CD8-positive, alpha-beta memory T cell (primary cell): ENCODE measurements at regions not wholly inside any gene's neighbourhood (a gene's known extent, or its start where the extent isn't known, plus 50 kb on each side); places are given as distances from the start of the nearest gene placed in this dataset.

Source experiments
- CTCF ChIA-PET: fragments of 350-600 bp; sonication (Branson Sonifier 250); formaldehyde crosslinking; loops from one replicate; lab custom pipeline; 2021; ENCODE audit warnings: antibody characterized with exemption; lab: Charles Lee
- POLR2A ChIA-PET: fragments of 350-600 bp; sonication (Branson Sonifier 250); formaldehyde crosslinking; loops from one replicate; lab custom pipeline; 2021; ENCODE audit warnings: antibody characterized with exemption; lab: Charles Lee
- DNase-seq, 5 donors: peaks; one replicate each; pipeline versions ENCODE4 v3.0.0 to v3.0.0-alpha.2; 2020 to 2022; ENCODE audit warnings: mixed read lengths in 1 of 5
- H3K27ac ChIP-seq: one replicate; pipeline ENCODE4 v1.7.0; 2013; ENCODE audit warnings: low read depth, mild to moderate bottlenecking, low read length, moderate library complexity
- H3K27me3 ChIP-seq: 2 replicates; pipeline ENCODE4 v1.7.0; 2013; ENCODE audit warnings: low read length, mild to moderate bottlenecking; ENCODE audit not compliant: insufficient read depth, poor library complexity, severe bottlenecking
- H3K36me3 ChIP-seq: 2 replicates; pipeline ENCODE4 v1.7.0; 2013; ENCODE audit warnings: mild to moderate bottlenecking, low read length, moderate library complexity; ENCODE audit not compliant: insufficient read depth
- H3K4me1 ChIP-seq: 2 replicates; pipeline ENCODE4 v1.7.0; 2013; ENCODE audit warnings: mild to moderate bottlenecking, low read length, moderate library complexity; ENCODE audit not compliant: insufficient read depth
- H3K4me3 ChIP-seq: 2 replicates; pipeline ENCODE4 v1.7.0; 2013; ENCODE audit warnings: mild to moderate bottlenecking, low read length
- H3K9me3 ChIP-seq: 2 replicates; pipeline ENCODE4 v1.7.0; 2013; ENCODE audit warnings: mild to moderate bottlenecking, low read length
- H3K27ac Mint-ChIP-seq, 8 donors: one replicate each; pipeline ENCODE4 v1.8.0; 2020 to 2021; ENCODE audit warnings: mixed read lengths in 8 of 8, mild to moderate bottlenecking in 6 of 8, inconsistent platforms in 3 of 8, moderate library complexity in 3 of 8
- H3K27me3 Mint-ChIP-seq, 2 donors: one replicate each; pipeline ENCODE4 v1.8.0; 2020 to 2021; ENCODE audit warnings: mixed read lengths in 2 of 2, mild to moderate bottlenecking in 1 of 2, moderate library complexity in 1 of 2
- H3K36me3 Mint-ChIP-seq, 3 donors: one replicate each; pipeline ENCODE4 v1.8.0; 2020 to 2021; ENCODE audit warnings: mixed read lengths in 3 of 3, inconsistent platforms in 1 of 3, mild to moderate bottlenecking in 1 of 3
- H3K4me1 Mint-ChIP-seq, 3 donors: one replicate each; pipeline ENCODE4 v1.8.0; 2020 to 2021; ENCODE audit warnings: mixed read lengths in 3 of 3, inconsistent platforms in 1 of 3, mild to moderate bottlenecking in 1 of 3
- H3K4me3 Mint-ChIP-seq, 7 donors: one replicate each; pipeline ENCODE4 v1.8.0; 2020 to 2021; ENCODE audit warnings: mixed read lengths in 7 of 7, mild to moderate bottlenecking in 6 of 7, moderate library complexity in 4 of 7, inconsistent platforms in 2 of 7
- H3K9me3 Mint-ChIP-seq, 5 donors: one replicate each; pipeline ENCODE4 v1.8.0; 2020 to 2022; ENCODE audit warnings: mixed read lengths in 5 of 5, mild to moderate bottlenecking in 3 of 5, moderate library complexity in 2 of 5, inconsistent platforms in 1 of 5

DNA sequence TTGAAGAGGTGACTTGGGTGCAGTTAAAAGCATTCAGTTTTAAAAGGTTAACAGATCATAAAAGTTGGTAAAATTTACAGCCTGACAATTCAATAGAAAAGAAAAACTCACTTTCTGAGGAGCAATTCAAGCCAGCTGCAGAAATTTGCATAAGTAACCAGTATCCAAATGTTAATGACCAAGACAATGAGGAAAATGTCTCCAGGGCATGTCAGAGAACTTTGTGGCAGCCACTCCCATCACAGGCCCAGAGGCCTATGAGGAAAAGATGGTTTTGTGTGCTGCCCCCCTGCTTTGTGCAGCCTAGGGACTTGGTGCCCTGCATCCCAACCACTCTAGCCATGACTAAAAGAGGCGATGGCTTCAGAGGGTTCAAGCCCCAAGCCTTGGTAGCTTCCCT, 1406.5 kb upstream of the ACO1 start:
- H3K27me3 ChIP-seq = no peaks in the 10 kb centered on the region

DNA sequence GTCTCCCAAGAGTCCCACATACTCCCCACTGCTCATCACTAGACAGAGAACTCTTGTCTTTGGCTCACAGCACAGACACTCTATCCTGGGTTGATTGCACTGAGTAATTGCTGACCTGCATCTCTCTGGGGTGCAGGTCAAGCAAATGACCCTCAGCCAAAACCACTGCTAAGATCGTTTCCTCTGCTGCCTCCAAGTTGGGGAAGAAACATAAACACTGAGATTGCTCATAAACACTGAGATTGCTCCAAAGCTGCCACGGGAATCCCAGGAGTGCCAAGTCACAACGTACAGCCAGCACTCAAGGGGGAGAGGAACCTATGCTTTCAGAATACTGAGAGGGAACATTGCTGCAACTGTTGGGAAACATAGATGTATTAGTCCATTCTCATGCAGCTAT, 1402.1 kb upstream of the ACO1 start:
- Mint-ChIP-seq H3K27ac (no peak overlapping the region), H3K27me3 (peaks cover 0 to 3% of the 10 kb centered on the region in 2 donors), H3K4me1 (no peaks in the 10 kb centered on the region), H3K9me3 (peaks cover 0 to 9% (median 0%) of the 10 kb centered on the region in 5 donors), H3K36me3 (no peaks in the 10 kb centered on the region), H3K4me3 (no peak overlapping the region)
- Histone ChIP-seq H3K27me3 (no peaks in the 10 kb centered on the region), H3K27ac (no peak overlapping the region), H3K4me3 (no peak overlapping the region), H3K4me1 (no peaks in the 10 kb centered on the region), H3K36me3 (no peaks in the 10 kb centered on the region), H3K9me3 (no peaks in the 10 kb centered on the region)
- ChIA-PET POLR2A (no interaction called here), CTCF (no interaction called here)
- no peak for DNase-seq

More for the DNA sequence above, 1406.5 kb upstream of the ACO1 start:
- H3K27ac ChIP-seq = no peak overlapping the region
- Mint-ChIP-seq H3K36me3 (no peaks in the 10 kb centered on the region), H3K9me3 (peaks cover 0 to 8% (median 0%) of the 10 kb centered on the region in 5 donors), H3K27ac (no peak overlapping the region), H3K4me3 (no peak overlapping the region), H3K27me3 (peaks cover 0 to 3% of the 10 kb centered on the region in 2 donors), H3K4me1 (no peaks in the 10 kb centered on the region)
- no peaks in the 10 kb centered on the region for H3K36me3 ChIP-seq
- H3K4me3 ChIP-seq = no peak overlapping the region
- ChIA-PET CTCF (no interaction called here), POLR2A (no interaction called here)
- H3K9me3 ChIP-seq = no peaks in the 10 kb centered on the region
- DNase-seq = no peak
- no peaks in the 10 kb centered on the region for H3K4me1 ChIP-seq

GRCh38 chr9:30995956-30996738, 1388.3 kb upstream of the ACO1 start:
- ChIA-PET CTCF (no interaction called here), POLR2A (no interaction called here)
- H3K36me3 Mint-ChIP-seq = no peaks in the 10 kb centered on the region
- H3K36me3 ChIP-seq = no peaks in the 10 kb centered on the region
- DNase-seq = no peak
- no peaks in the 10 kb centered on the region for H3K4me1 ChIP-seq
- H3K4me3 Mint-ChIP-seq = no peak overlapping the region
- no peak overlapping the region for H3K27ac ChIP-seq
- peaks cover 0 to 6% (median 2%) of the 10 kb centered on the region in 5 donors for H3K9me3 Mint-ChIP-seq
- no peaks in the 10 kb centered on the region for H3K27me3 ChIP-seq
- no peaks in the 10 kb centered on the region for H3K9me3 ChIP-seq
- no peaks in the 10 kb centered on the region for H3K4me1 Mint-ChIP-seq
- H3K27ac Mint-ChIP-seq = no peak overlapping the region
- H3K27me3 Mint-ChIP-seq = peaks cover 0 to 2% of the 10 kb centered on the region in 2 donors
- H3K4me3 ChIP-seq = no peak overlapping the region

DNA sequence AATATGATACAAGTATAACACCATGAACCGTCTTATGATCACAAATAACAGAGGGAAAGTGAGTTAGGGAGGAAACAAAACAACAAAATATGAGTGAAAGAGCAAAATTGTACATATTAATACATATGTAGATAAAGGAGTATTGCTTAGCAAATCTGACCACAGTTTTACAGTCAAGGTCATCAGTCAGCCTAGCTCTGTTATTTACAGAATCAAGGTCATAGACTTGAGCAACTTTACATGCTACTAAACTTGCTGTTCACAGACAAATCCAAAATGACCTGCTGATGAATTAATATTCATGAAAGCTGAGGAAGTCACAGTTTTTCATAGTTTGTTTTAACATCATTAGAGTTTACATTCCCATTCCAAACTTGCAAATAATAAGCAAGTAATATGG, 1387.7 kb upstream of the ACO1 start:
- no peak for DNase-seq
- Mint-ChIP-seq H3K27ac (no peak overlapping the region), H3K36me3 (no peaks in the 10 kb centered on the region), H3K27me3 (peaks cover 0 to 2% of the 10 kb centered on the region in 2 donors), H3K4me1 (no peaks in the 10 kb centered on the region), H3K4me3 (no peak overlapping the region), H3K9me3 (peaks cover 0 to 7% (median 2%) of the 10 kb centered on the region in 5 donors)
- POLR2A ChIA-PET = no interaction called here
- no peaks in the 10 kb centered on the region for H3K9me3 ChIP-seq
- no peak overlapping the region for H3K4me3 ChIP-seq
- no peaks in the 10 kb centered on the region for H3K27me3 ChIP-seq
- no peaks in the 10 kb centered on the region for H3K4me1 ChIP-seq
- H3K36me3 ChIP-seq = no peaks in the 10 kb centered on the region
- no peak overlapping the region for H3K27ac ChIP-seq
- CTCF ChIA-PET = no interaction called here

DNA sequence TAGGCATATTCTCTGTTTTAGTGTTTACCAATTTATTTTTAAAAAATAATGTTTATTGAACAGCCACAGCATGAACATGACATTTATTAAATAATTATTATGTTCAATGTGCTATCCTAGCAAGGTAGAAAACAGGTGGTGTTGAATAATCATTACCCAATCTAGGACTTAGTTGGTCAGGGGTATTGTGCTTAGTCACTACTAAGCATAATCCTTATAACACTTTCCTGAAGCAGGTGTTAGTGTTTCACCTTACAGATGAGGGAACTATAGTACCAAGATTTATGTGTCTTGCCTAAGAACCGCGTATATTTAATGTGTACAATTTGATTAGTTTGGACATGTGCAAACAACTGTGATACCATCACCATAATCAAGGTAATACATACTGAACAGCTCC, 1387.2 kb upstream of the ACO1 start:
- Histone ChIP-seq H3K27ac (no peak overlapping the region), H3K4me3 (no peak overlapping the region), H3K9me3 (no peaks in the 10 kb centered on the region), H3K4me1 (no peaks in the 10 kb centered on the region), H3K36me3 (no peaks in the 10 kb centered on the region), H3K27me3 (no peaks in the 10 kb centered on the region)
- no peaks in the 10 kb centered on the region for H3K4me1 Mint-ChIP-seq
- no peak overlapping the region for H3K27ac Mint-ChIP-seq
- H3K4me3 Mint-ChIP-seq = no peak overlapping the region
- peaks cover 0 to 2% of the 10 kb centered on the region in 2 donors for H3K27me3 Mint-ChIP-seq
- H3K9me3 Mint-ChIP-seq = peaks cover 0 to 8% (median 6%) of the 10 kb centered on the region in 5 donors
- ChIA-PET CTCF (no interaction called here), POLR2A (no interaction called here)
- no peaks in the 10 kb centered on the region for H3K36me3 Mint-ChIP-seq
- no peak for DNase-seq

DNA sequence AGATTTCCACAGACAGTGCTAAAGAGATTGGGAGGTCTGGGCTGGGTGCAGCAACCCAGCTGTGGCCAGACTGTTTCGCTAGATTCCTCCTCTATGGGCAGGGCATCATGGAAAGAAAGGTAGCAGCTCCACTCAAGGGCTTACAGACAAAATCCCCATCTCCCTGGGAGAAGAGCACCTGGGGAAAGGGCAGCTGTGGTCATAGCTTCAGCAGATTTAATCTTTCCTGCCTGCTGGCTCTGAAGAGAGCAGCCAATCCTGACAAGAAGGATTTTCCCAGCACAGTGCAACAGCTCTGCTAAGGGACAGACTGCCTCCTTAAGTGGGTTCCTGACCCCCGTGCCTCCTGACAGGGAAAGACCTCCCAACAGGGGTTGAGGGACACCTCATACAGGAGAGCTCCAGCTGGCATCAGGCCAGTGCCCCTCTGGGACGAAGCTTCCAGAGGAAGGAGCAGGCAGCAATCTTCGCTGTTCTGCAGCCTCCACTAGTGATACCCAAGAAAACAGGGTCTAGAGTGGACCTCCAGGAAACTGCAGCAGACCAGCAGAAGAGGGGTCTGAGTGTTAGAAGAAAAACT, 1379.3 kb upstream of the ACO1 start:
- no peak overlapping the region for H3K27ac ChIP-seq
- Mint-ChIP-seq H3K36me3 (no peaks in the 10 kb centered on the region), H3K9me3 (peaks cover 0 to 13% (median 6%) of the 10 kb centered on the region in 5 donors), H3K27ac (no peak overlapping the region), H3K4me1 (no peaks in the 10 kb centered on the region), H3K27me3 (peaks cover 0 to 5% of the 10 kb centered on the region in 2 donors), H3K4me3 (no peak overlapping the region)
- H3K4me3 ChIP-seq = no peak overlapping the region
- H3K27me3 ChIP-seq = no peaks in the 10 kb centered on the region
- H3K4me1 ChIP-seq = no peaks in the 10 kb centered on the region
- DNase-seq = no peak
- CTCF ChIA-PET = no interaction called here
- POLR2A ChIA-PET = no interaction called here
- H3K9me3 ChIP-seq = no peaks in the 10 kb centered on the region
- no peaks in the 10 kb centered on the region for H3K36me3 ChIP-seq

DNA sequence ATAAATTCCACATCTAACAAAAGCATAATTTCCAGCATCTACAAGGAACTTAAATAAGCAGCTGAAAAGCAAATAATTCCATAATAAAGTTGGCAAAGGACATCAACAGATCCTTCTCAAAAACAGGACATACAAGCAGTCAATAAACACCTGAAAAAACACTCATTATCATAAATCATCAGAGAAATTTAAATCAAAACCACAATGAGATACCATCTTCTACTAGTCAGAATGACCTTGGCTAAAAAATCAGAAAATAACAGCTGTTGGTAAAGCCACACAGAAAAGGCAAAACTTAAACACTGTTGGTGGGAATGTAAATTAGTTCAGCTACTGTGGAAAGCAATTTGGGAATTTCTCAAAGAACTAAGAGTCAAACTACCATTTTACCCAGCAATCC, 1371.1 kb upstream of the ACO1 start:
- Histone ChIP-seq H3K27me3 (no peaks in the 10 kb centered on the region), H3K36me3 (no peaks in the 10 kb centered on the region), H3K4me3 (no peak overlapping the region), H3K9me3 (no peaks in the 10 kb centered on the region), H3K4me1 (no peaks in the 10 kb centered on the region), H3K27ac (no peak overlapping the region)
- no peaks in the 10 kb centered on the region for H3K36me3 Mint-ChIP-seq
- ChIA-PET POLR2A (no interaction called here), CTCF (no interaction called here)
- H3K27me3 Mint-ChIP-seq = no peaks in the 10 kb centered on the region
- no peak overlapping the region for H3K27ac Mint-ChIP-seq
- no peak for DNase-seq
- peaks cover 0 to 3% (median 0%) of the 10 kb centered on the region in 5 donors for H3K9me3 Mint-ChIP-seq
- no peaks in the 10 kb centered on the region for H3K4me1 Mint-ChIP-seq
- no peak overlapping the region for H3K4me3 Mint-ChIP-seq

DNA sequence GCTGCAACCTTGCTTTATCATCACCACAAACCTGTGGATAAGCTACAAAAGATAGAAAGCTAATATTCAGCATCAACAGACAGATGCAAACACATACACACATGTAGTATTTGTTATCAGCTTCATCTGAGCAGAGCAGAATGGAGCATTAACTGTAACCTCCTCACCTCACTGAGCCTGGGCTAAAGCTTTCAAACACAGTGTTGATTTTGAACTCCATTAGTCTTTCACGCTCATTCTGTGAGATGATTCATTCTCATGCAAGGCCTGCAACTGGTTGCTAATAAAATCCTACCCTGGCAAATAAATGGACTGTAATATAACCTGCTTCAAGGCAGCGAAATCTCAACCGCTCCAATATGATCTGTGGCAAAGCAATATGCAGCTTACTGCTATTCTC, 1360.6 kb upstream of the ACO1 start:
- H3K9me3 ChIP-seq = no peaks in the 10 kb centered on the region
- Mint-ChIP-seq H3K27ac (no peak overlapping the region), H3K9me3 (no peaks in the 10 kb centered on the region), H3K27me3 (no peaks in the 10 kb centered on the region), H3K4me1 (no peaks in the 10 kb centered on the region), H3K36me3 (no peaks in the 10 kb centered on the region), H3K4me3 (no peak overlapping the region)
- H3K27me3 ChIP-seq = no peaks in the 10 kb centered on the region
- ChIA-PET POLR2A (no interaction called here), CTCF (no interaction called here)
- no peak for DNase-seq
- no peak overlapping the region for H3K4me3 ChIP-seq
- H3K4me1 ChIP-seq = no peaks in the 10 kb centered on the region
- H3K27ac ChIP-seq = no peak overlapping the region
- no peaks in the 10 kb centered on the region for H3K36me3 ChIP-seq
